ENCODE measurements at regions not wholly inside any gene's neighbourhood (a gene's known extent, or its start where the extent isn't known, plus 50 kb on each side); places are given as distances from the start of the nearest gene placed in this dataset.

GRCh38 chr1:185536165-185536920 is 197.8 kb upstream of the HMCN1 start:
- TF ChIP-seq CTBP1 (IDR thresholded peaks at IDR 0.05; ENCODE audit: borderline replicate concordance) = no peak
- TF ChIP-seq L3MBTL2 (conservative IDR thresholded peaks at IDR 0.05) = no peak
- no peak for TF ChIP-seq BHLHE40 (IDR thresholded peaks at IDR 0.05; ENCODE audit: borderline replicate concordance)
- no peak for TF ChIP-seq FOXA1 (IDR thresholded peaks at IDR 0.05)
- TF ChIP-seq SP1 (IDR thresholded peaks at IDR 0.05) = no peak
- no peak for TF ChIP-seq ZNF384 (IDR thresholded peaks at IDR 0.05)
- TF ChIP-seq SUZ12 (IDR thresholded peaks at IDR 0.05) = no peak
- no peak for TF ChIP-seq FOXM1 (IDR thresholded peaks at IDR 0.05; ENCODE audit: borderline replicate concordance)
- no peak for TF ChIP-seq ELF4 (IDR thresholded peaks at IDR 0.05)
- no peak for TF ChIP-seq FOXK2 (IDR thresholded peaks at IDR 0.05)
